ENCODE measurements at regions not wholly inside any gene's neighbourhood (a gene's known extent, or its start where the extent isn't known, plus 50 kb on each side); places are given as distances from the start of the nearest gene placed in this dataset.

GRCh38 chrX:85590638-85591037 lies 211.2 kb upstream of the POF1B start:
- TF ChIP-seq, protein P1, sequence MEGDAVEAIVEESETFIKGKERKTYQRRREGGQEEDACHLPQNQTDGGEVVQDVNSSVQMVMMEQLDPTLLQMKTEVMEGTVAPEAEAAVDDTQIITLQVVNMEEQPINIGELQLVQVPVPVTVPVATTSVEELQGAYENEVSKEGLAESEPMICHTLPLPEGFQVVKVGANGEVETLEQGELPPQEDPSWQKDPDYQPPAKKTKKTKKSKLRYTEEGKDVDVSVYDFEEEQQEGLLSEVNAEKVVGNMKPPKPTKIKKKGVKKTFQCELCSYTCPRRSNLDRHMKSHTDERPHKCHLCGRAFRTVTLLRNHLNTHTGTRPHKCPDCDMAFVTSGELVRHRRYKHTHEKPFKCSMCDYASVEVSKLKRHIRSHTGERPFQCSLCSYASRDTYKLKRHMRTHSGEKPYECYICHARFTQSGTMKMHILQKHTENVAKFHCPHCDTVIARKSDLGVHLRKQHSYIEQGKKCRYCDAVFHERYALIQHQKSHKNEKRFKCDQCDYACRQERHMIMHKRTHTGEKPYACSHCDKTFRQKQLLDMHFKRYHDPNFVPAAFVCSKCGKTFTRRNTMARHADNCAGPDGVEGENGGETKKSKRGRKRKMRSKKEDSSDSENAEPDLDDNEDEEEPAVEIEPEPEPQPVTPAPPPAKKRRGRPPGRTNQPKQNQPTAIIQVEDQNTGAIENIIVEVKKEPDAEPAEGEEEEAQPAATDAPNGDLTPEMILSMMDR (IDR thresholded peaks at IDR 0.05 in 8 of 11, conservative IDR thresholded peaks at IDR 0.05 in 3 of 11) = no peak
- TF ChIP-seq POLR2A (IDR thresholded peaks at IDR 0.05) = no peak

Data from spleen (tissue), 7 donors.